Prostate gland (tissue), 2 donors: ENCODE measurements at regions not wholly inside any gene's neighbourhood (a gene's known extent, or its start where the extent isn't known, plus 50 kb on each side); places are given as distances from the start of the nearest gene placed in this dataset.

ENCODE experiments used
- DNase-seq: peaks from one replicate; pipeline ENCODE4 v3.0.0-alpha.2; 2019; ENCODE audit warnings: low spot score
- H3K27ac ChIP-seq, 2 donors: fragments of 200-600 bp; sonication (generic); 2 replicates each; pipeline ENCODE4 v1.5.1; 2017 to 2019
- H3K27me3 ChIP-seq: fragments of 200-600 bp; sonication (generic); replicated peaks from 2 replicates; pipeline ENCODE4 v1.5.1; 2019; ENCODE audit not compliant: insufficient read depth
- H3K36me3 ChIP-seq, 2 donors: fragments of 200-600 bp; sonication (generic); 1 replicate in 1 of 2; 2 replicates in 1 of 2; pipeline versions ENCODE4 v1.5.1 to v1.8.1; 2017 to 2019
- H3K4me1 ChIP-seq: fragments of 200-600 bp; sonication (generic); replicated peaks from 2 replicates; pipeline ENCODE4 v1.5.1; 2019
- H3K4me3 ChIP-seq, 2 donors: fragments of 200-600 bp; sonication (generic); 2 replicates each; pipeline ENCODE4 v1.5.1; 2017 to 2019
- H3K9me3 ChIP-seq: fragments of 200-600 bp; sonication (generic); 2 replicates; pipeline ENCODE4 v1.5.1; 2017
- POLR2A ChIP-seq: fragments of 450-650 bp; IDR thresholded peaks from one replicate; pipeline ENCODE4 v1.6.1; 2016; ENCODE audit warnings: antibody characterized with exemption, mild to moderate bottlenecking
- POLR2AphosphoS5 ChIP-seq: sonication (generic); formaldehyde crosslinking; IDR thresholded peaks from one replicate; pipeline ENCODE4 v1.6.1; 2017; ENCODE audit warnings: antibody characterized with exemption
- WGBS: methylation state at CpG from one replicate; pipeline ENCODE4 v1.1.5; 2018; 5-methylcytosine and 5-hydroxymethylcytosine counted together
- intact Hi-C: fragments of 100-400 bp; cut with DNase I; formaldehyde crosslinking; loops from one replicate; pipeline ENCODE4 v1.14.2; 2022
- TF ChIP-seq, protein P1 (sequence below), 4 experiments: fragments of 200-600 bp in 2 of 4; fragments of 450-650 bp in 2 of 4; sonication (generic) in 2 of 4; IDR thresholded peaks; 1 replicate in 3 of 4; 2 replicates in 1 of 4; pipeline ENCODE4 v1.5.1; 2016 to 2019; ENCODE audit warnings: antibody characterized with exemption in 4 of 4, mild to moderate bottlenecking in 2 of 4, moderate library complexity in 2 of 4

DNA sequence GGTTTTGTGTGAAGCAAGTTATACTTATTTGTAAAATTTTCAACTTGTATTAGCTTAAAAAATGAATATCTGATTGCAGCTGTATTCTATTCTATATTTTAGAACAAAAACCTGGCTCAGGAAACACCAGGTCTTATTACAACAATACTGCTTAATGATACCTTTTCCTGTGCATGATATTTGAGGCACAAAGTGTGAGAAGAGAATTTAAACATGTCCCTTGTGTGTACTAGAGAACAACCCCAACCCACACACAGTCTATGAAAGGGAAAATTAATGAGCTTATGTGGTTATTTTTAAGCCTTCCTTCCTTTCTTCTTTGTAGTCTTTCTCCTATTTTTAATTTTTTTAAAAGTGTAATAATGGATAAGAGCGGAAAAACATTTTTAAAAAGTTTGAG lies 122.6 kb upstream of the MON1B start:
- WGBS, result 82% methylated on average over 1 of the region's 1 CpG
- Histone ChIP-seq H3K4me1 (no peaks in the 10 kb centered on the region), H3K36me3 (no peaks in the 10 kb centered on the region), H3K27me3 (no peaks in the 10 kb centered on the region), H3K27ac (no peak overlapping the region), H3K9me3 (no peaks in the 10 kb centered on the region), H3K4me3 (no peak overlapping the region)
- TF ChIP-seq, protein P1, sequence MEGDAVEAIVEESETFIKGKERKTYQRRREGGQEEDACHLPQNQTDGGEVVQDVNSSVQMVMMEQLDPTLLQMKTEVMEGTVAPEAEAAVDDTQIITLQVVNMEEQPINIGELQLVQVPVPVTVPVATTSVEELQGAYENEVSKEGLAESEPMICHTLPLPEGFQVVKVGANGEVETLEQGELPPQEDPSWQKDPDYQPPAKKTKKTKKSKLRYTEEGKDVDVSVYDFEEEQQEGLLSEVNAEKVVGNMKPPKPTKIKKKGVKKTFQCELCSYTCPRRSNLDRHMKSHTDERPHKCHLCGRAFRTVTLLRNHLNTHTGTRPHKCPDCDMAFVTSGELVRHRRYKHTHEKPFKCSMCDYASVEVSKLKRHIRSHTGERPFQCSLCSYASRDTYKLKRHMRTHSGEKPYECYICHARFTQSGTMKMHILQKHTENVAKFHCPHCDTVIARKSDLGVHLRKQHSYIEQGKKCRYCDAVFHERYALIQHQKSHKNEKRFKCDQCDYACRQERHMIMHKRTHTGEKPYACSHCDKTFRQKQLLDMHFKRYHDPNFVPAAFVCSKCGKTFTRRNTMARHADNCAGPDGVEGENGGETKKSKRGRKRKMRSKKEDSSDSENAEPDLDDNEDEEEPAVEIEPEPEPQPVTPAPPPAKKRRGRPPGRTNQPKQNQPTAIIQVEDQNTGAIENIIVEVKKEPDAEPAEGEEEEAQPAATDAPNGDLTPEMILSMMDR (IDR thresholded peaks at IDR 0.05), result no peak
- TF ChIP-seq POLR2AphosphoS5, result no peak
- TF ChIP-seq POLR2A, result no peak
- DNase-seq, result no peak
- intact Hi-C loops, result no loop called here

DNA sequence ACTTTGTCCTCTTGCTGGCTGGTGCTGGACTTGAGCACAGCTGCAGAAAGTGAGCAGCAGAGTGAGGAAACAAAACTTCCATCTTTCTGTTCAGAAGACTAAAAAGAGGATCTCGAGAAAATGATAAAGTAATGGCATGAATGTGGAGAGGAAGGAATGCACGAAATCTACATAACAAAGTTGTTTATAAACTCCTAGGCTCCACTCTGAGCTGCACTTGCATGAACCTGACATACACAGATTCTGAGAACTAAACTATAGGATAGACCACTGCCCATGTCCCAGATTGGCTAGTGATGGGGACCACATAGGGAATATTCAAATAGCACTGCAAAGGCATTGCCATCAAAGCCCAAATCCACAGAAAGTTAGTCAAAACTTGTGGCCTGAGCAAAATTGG lies 121.1 kb upstream of the MON1B start:
- intact Hi-C loops, result no loop called here
- TF ChIP-seq, protein P1 (IDR thresholded peaks at IDR 0.05), result no peak
- no peak for TF ChIP-seq POLR2AphosphoS5
- TF ChIP-seq POLR2A, result no peak
- Histone ChIP-seq H3K27me3 (no peaks in the 10 kb centered on the region), H3K27ac (no peak overlapping the region), H3K36me3 (no peaks in the 10 kb centered on the region), H3K4me1 (no peaks in the 10 kb centered on the region), H3K9me3 (no peaks in the 10 kb centered on the region), H3K4me3 (no peak overlapping the region)
- no peak for DNase-seq
- WGBS, result 54% methylated on average over 2 of the region's 2 CpGs

DNA sequence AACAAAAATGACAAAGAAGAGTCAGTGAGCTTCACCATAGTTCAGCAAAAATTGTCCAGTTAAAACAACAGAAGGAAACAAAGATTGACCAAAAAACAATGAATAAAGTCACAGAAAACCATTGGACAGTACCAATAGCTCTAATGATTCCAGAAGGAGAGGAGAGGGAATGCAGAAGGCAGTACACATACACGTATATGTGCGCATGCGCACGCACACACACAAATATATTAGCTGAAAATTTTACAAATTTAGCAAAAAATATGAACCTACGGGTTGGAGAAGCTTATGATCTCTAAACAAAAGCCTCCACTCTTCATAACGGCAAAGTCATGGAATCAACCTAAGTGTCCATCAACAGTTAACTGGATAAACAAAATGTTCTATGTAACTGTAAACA lies 120.3 kb upstream of the MON1B start:
- 93% methylated on average over 6 of the region's 6 CpGs for WGBS
- Histone ChIP-seq H3K36me3 (no peaks in the 10 kb centered on the region), H3K9me3 (no peaks in the 10 kb centered on the region), H3K4me1 (no peaks in the 10 kb centered on the region), H3K4me3 (no peak overlapping the region), H3K27ac (no peak overlapping the region), H3K27me3 (no peaks in the 10 kb centered on the region)
- intact Hi-C loops, result no loop called here
- no peak for DNase-seq
- TF ChIP-seq POLR2AphosphoS5 (no peak), POLR2A (no peak)
- TF ChIP-seq, protein P1 (IDR thresholded peaks at IDR 0.05), result no peak

DNA sequence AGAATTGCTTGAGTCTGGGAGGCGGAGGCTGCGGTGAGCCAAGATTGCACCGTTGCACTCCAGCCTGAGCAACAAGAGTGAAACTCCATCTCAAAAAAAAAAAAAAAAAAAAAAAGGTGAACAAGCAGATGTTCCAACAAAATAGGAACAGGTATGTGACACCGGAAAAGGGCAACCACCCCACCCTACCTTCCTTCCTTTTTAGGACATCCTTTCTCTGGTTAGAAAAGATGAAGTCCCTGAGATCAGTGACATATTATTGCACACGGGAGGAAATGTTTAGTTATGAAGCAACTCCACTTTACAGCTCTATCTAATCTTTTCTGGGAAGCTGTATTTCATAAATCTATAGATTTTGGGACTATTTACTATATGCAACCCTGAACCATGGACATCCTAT lies 114.2 kb upstream of the MON1B start:
- intact Hi-C loops, result no loop called here
- 81% methylated on average over 5 of the region's 5 CpGs for WGBS

DNA sequence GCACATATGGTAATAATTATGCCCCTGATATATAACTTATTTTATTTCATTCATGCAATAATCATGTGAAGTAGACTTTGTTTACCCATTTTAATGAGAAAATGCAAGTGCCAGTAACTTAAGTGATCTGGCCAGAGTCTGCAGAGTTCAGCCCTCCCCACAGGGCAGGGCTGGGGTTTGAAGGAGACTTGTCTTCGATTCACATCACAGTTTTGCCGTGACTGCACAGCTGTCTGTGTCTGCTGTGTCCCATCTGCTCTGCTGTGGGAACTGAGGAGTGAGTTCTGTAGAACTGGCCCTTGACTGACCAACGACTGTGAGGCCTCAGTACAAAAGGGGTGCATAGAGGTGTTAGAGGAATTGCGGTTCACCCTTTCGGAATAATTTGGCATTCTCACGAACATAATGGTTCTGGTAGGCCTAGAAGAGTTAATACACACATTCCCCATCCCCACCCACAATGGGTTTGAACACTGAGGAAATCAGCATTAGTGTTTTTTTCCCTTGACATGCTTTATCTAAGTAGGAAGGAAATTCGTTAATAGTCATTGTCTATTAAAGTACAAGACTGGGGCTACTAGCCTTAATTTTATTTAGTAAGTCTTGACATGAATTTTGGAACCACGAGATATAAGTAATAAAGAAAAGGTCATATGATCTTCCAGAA lies 113.6 kb upstream of the MON1B start:
- TF ChIP-seq POLR2AphosphoS5, result no peak
- TF ChIP-seq, protein P1 (IDR thresholded peaks at IDR 0.05), result no peak
- TF ChIP-seq POLR2A, result no peak
- no peak overlapping the region for H3K4me3 ChIP-seq
- H3K9me3 ChIP-seq, result no peaks in the 10 kb centered on the region
- H3K27ac ChIP-seq, result no peak overlapping the region
- intact Hi-C loops, result no loop called here
- DNase-seq, result no peak
- WGBS, result 74% methylated on average over 8 of the region's 8 CpGs
- H3K36me3 ChIP-seq, result no peaks in the 10 kb centered on the region
- H3K4me1 ChIP-seq, result no peaks in the 10 kb centered on the region
- no peaks in the 10 kb centered on the region for H3K27me3 ChIP-seq

More for the DNA sequence above, 114.2 kb upstream of the MON1B start:
- Histone ChIP-seq H3K9me3 (no peaks in the 10 kb centered on the region), H3K4me1 (no peaks in the 10 kb centered on the region), H3K36me3 (no peaks in the 10 kb centered on the region), H3K4me3 (no peak overlapping the region), H3K27ac (no peak overlapping the region), H3K27me3 (no peaks in the 10 kb centered on the region)
- TF ChIP-seq POLR2A (no peak), POLR2AphosphoS5 (no peak)
- TF ChIP-seq, protein P1 (IDR thresholded peaks at IDR 0.05), result no peak
- DNase-seq, result no peak
